ENCODE measurements at regions not wholly inside any gene's neighbourhood (a gene's known extent, or its start where the extent isn't known, plus 50 kb on each side); places are given as distances from the start of the nearest gene placed in this dataset.

- DNase-seq (ENCODE audit: low spot score) = no peak
- Histone ChIP-seq H3K4me2 (ENCODE audit: low read length) (no peak overlapping the region), H2AFZ (ENCODE audit: low read length) (no peak overlapping the region), H3K9me3 (ENCODE audit: low read length) (no peaks in the 10 kb centered on the region), H3K9me2 (ENCODE audit: insufficient read depth, low read length) (no peaks in the 10 kb centered on the region), H3K79me2 (ENCODE audit: insufficient read depth, low read depth, low read length) (no peaks in the 10 kb centered on the region), H3K4me1 (ENCODE audit: insufficient read depth, low read length, poor library complexity, severe bottlenecking) (no peaks in the 10 kb centered on the region), H3K36me3 (ENCODE audit: insufficient read depth, low read length) (no peaks in the 10 kb centered on the region), H4K20me1 (ENCODE audit: insufficient read depth, low read length) (no peaks in the 10 kb centered on the region), H3K4me3 (ENCODE audit: low read depth, low read length, poor library complexity, severe bottlenecking) (no peak overlapping the region), H3K27ac (ENCODE audit: low read depth, low read length, poor library complexity, severe bottlenecking) (no peak overlapping the region)
- no TSS peak for BruUV-seq (replicated peaks)
- TF ChIP-seq CTCF (conservative IDR thresholded peaks at IDR 0.05; ENCODE audit: low read length) = no peak
- no peak for TF ChIP-seq EZH2phosphoT487 (IDR thresholded peaks at IDR 0.05; ENCODE audit: borderline replicate concordance, low read depth, low read length)
- CTCF ChIA-PET (ENCODE audit: unreplicated experiment) = no interaction called here
- intact Hi-C loops (cut with micrococcal nuclease; ENCODE audit: unreplicated experiment) = no loop called here
- POLR2A ChIA-PET = no interaction called here
These were observed 69.4 kb upstream of the USP25 start for GRCh38 chr21:15660423-15660804.

- H3K4me2 ChIP-seq (ENCODE audit: low read length) = no peak overlapping the region
- POLR2A ChIA-PET = no interaction called here
- no peaks in the 10 kb centered on the region for H4K20me1 ChIP-seq (ENCODE audit: insufficient read depth, low read length)
- no peaks in the 10 kb centered on the region for H3K9me2 ChIP-seq (ENCODE audit: insufficient read depth, low read length)
- intact Hi-C loops (cut with micrococcal nuclease; ENCODE audit: unreplicated experiment) = no loop called here
- H3K4me3 ChIP-seq (ENCODE audit: low read depth, low read length, poor library complexity, severe bottlenecking) = no peak overlapping the region
- no peak overlapping the region for H2AFZ ChIP-seq (ENCODE audit: low read length)
- H3K36me3 ChIP-seq (ENCODE audit: insufficient read depth, low read length) = no peaks in the 10 kb centered on the region
- TF ChIP-seq CTCF (conservative IDR thresholded peaks at IDR 0.05; ENCODE audit: low read length) (no peak), EZH2phosphoT487 (IDR thresholded peaks at IDR 0.05; ENCODE audit: borderline replicate concordance, low read depth, low read length) (no peak)
- no peak for DNase-seq (ENCODE audit: low spot score)
- H3K27ac ChIP-seq (ENCODE audit: low read depth, low read length, poor library complexity, severe bottlenecking) = no peak overlapping the region
- CTCF ChIA-PET (ENCODE audit: unreplicated experiment) = no interaction called here
- no TSS peak for BruUV-seq (replicated peaks)
- H3K4me1 ChIP-seq (ENCODE audit: insufficient read depth, low read length, poor library complexity, severe bottlenecking) = no peaks in the 10 kb centered on the region
- no peaks in the 10 kb centered on the region for H3K9me3 ChIP-seq (ENCODE audit: low read length)
- no peaks in the 10 kb centered on the region for H3K79me2 ChIP-seq (ENCODE audit: insufficient read depth, low read depth, low read length)
These were observed 62.8 kb upstream of the USP25 start for GRCh38 chr21:15667010-15667409.

GRCh38 chr21:15667819-15668218 lies 62.0 kb upstream of the USP25 start:
- H3K4me1 ChIP-seq (ENCODE audit: insufficient read depth, low read length, poor library complexity, severe bottlenecking) = no peaks in the 10 kb centered on the region
- ChIA-PET CTCF (ENCODE audit: unreplicated experiment) (no interaction called here), POLR2A (no interaction called here)
- no TSS peak for BruUV-seq (replicated peaks)
- no peaks in the 10 kb centered on the region for H3K79me2 ChIP-seq (ENCODE audit: insufficient read depth, low read depth, low read length)
- H3K36me3 ChIP-seq (ENCODE audit: insufficient read depth, low read length) = no peaks in the 10 kb centered on the region
- no peak overlapping the region for H2AFZ ChIP-seq (ENCODE audit: low read length)
- no peak for DNase-seq (ENCODE audit: low spot score)
- H3K9me2 ChIP-seq (ENCODE audit: insufficient read depth, low read length) = no peaks in the 10 kb centered on the region
- H3K27ac ChIP-seq (ENCODE audit: low read depth, low read length, poor library complexity, severe bottlenecking) = no peak overlapping the region
- H3K4me3 ChIP-seq (ENCODE audit: low read depth, low read length, poor library complexity, severe bottlenecking) = no peak overlapping the region
- no peak overlapping the region for H3K4me2 ChIP-seq (ENCODE audit: low read length)
- no peak for TF ChIP-seq CTCF (conservative IDR thresholded peaks at IDR 0.05; ENCODE audit: low read length)
- TF ChIP-seq EZH2phosphoT487 (IDR thresholded peaks at IDR 0.05; ENCODE audit: borderline replicate concordance, low read depth, low read length) = no peak
- intact Hi-C loops (cut with micrococcal nuclease; ENCODE audit: unreplicated experiment) = no loop called here
- H4K20me1 ChIP-seq (ENCODE audit: insufficient read depth, low read length) = no peaks in the 10 kb centered on the region
- no peaks in the 10 kb centered on the region for H3K9me3 ChIP-seq (ENCODE audit: low read length)

Measured in OCI-LY7 (cell line).